SU-DHL-6 (cell line): ENCODE measurements at regions not wholly inside any gene's neighbourhood (a gene's known extent, or its start where the extent isn't known, plus 50 kb on each side); places are given as distances from the start of the nearest gene placed in this dataset.

Experiments used
- H2AFZ ChIP-seq: fragments of 200-600 bp; sonication (generic); 2 replicates; pipeline ENCODE4 v1.6.1; 2014; ENCODE audit warnings: low read depth, mild to moderate bottlenecking, moderate library complexity, mixed read lengths, antibody characterized with exemption, low read length; ENCODE audit not compliant: severe bottlenecking
- H3F3A ChIP-seq: fragments of 200-600 bp; shearing (Covaris generic); 2 replicates; pipeline ENCODE4 v1.6.0; 2016; ENCODE audit warnings: antibody characterized with exemption, mild to moderate bottlenecking; ENCODE audit not compliant: insufficient read depth
- H3K27ac ChIP-seq: fragments of 200-600 bp; sonication (generic); 2 replicates; pipeline ENCODE4 v1.5.1; 2016; ENCODE audit warnings: low read depth, mild to moderate bottlenecking, low read length, moderate library complexity, mixed read lengths
- H3K27me3 ChIP-seq: fragments of 200-600 bp; sonication (generic), shearing (Covaris generic); 2 replicates; pipeline ENCODE4 v1.6.0; 2014; ENCODE audit warnings: mild to moderate bottlenecking, low read length
- H3K36me3 ChIP-seq: fragments of 200-600 bp; sonication (generic); 2 replicates; pipeline ENCODE4 v1.6.1; 2014; ENCODE audit warnings: mild to moderate bottlenecking, low read length, mixed read lengths
- H3K4me2 ChIP-seq: fragments of 300-600, 200-600 bp; shearing (Covaris generic), sonication (generic); 2 replicates; pipeline ENCODE4 v1.6.0; 2014; ENCODE audit warnings: low read length, low read depth, mild to moderate bottlenecking; ENCODE audit not compliant: poor library complexity, severe bottlenecking
- H3K4me3 ChIP-seq: fragments of 200-600 bp; sonication (generic); 2 replicates; pipeline ENCODE4 v1.5.1; 2014; ENCODE audit warnings: antibody characterized with exemption, low read length, mild to moderate bottlenecking, mixed read lengths; ENCODE audit not compliant: insufficient read depth, poor library complexity, severe bottlenecking
- H3K79me2 ChIP-seq: fragments of 200-600 bp; sonication (generic); 2 replicates; pipeline ENCODE4 v1.6.1; 2014; ENCODE audit warnings: mild to moderate bottlenecking, low read length, moderate library complexity; ENCODE audit not compliant: insufficient read depth
- H3K9ac ChIP-seq: fragments of 200-600 bp; sonication (generic); 2 replicates; pipeline ENCODE4 v1.7.0; 2014; ENCODE audit warnings: mild to moderate bottlenecking, low read length
- H3K9me2 ChIP-seq: fragments of 200-600 bp; sonication (generic); replicated peaks from 2 replicates; pipeline ENCODE4 v1.6.1; 2014; ENCODE audit warnings: low read length; ENCODE audit not compliant: insufficient read depth
- H3K9me3 ChIP-seq: fragments of 200-600 bp; sonication (generic); 2 replicates; pipeline ENCODE4 v1.6.1; 2014; ENCODE audit warnings: low read length, mixed read lengths; ENCODE audit not compliant: insufficient read depth
- H4K20me1 ChIP-seq: fragments of 200-600 bp; sonication (generic); 2 replicates; pipeline ENCODE4 v1.6.1; 2014; ENCODE audit warnings: low read depth, mild to moderate bottlenecking, antibody characterized with exemption, low read length, moderate library complexity, mixed read lengths
- EZH2phosphoT487 ChIP-seq: fragments of 200-600 bp; sonication (generic), shearing (Covaris generic); conservative IDR thresholded peaks from 2 replicates; pipeline ENCODE4 v1.6.1; 2018; ENCODE audit warnings: mild to moderate bottlenecking, antibody characterized with exemption, low read length, moderate library complexity, mixed read lengths
- TF ChIP-seq, protein P1 (sequence below): fragments of 200-600 bp; sonication (generic); IDR thresholded peaks from one replicate; pipeline ENCODE4 v1.5.1; 2017; ENCODE audit warnings: antibody characterized with exemption, mild to moderate bottlenecking, low read length, moderate library complexity; ENCODE audit not compliant: insufficient read depth, poor library complexity, severe bottlenecking

DNA sequence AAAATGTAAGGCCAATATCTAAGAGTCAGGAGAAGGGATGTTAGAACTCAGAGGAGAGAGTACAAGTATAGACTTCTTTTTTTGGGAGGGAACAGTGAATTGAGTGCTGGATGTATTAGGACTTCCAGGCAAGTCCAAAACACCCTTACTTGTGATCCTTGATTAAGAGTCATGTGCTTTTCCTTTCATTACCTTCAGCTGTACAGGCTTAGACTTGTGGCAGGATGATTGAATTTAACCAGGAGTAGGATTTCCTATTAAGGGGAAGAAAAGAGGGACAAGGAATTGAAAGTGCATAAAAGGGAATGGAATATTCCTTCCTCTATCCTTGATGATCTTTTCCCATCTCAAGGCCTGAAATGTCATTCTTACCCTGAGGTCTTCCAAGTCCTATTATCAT is 606.7 kb downstream of the STIM2 start:
- Histone ChIP-seq H3K9me3 (no peaks in the 10 kb centered on the region), H3K79me2 (no peaks in the 10 kb centered on the region), H3K9me2 (no peaks in the 10 kb centered on the region), H3K4me2 (no peak overlapping the region), H3K27ac (no peak overlapping the region), H3F3A (no peaks in the 10 kb centered on the region), H3K9ac (no peak overlapping the region), H2AFZ (no peak overlapping the region), H3K27me3 (no peaks in the 10 kb centered on the region), H4K20me1 (no peaks in the 10 kb centered on the region), H3K36me3 (no peaks in the 10 kb centered on the region), H3K4me3 (no peak overlapping the region)
- TF ChIP-seq EZH2phosphoT487: no peak
- TF ChIP-seq, protein P1, sequence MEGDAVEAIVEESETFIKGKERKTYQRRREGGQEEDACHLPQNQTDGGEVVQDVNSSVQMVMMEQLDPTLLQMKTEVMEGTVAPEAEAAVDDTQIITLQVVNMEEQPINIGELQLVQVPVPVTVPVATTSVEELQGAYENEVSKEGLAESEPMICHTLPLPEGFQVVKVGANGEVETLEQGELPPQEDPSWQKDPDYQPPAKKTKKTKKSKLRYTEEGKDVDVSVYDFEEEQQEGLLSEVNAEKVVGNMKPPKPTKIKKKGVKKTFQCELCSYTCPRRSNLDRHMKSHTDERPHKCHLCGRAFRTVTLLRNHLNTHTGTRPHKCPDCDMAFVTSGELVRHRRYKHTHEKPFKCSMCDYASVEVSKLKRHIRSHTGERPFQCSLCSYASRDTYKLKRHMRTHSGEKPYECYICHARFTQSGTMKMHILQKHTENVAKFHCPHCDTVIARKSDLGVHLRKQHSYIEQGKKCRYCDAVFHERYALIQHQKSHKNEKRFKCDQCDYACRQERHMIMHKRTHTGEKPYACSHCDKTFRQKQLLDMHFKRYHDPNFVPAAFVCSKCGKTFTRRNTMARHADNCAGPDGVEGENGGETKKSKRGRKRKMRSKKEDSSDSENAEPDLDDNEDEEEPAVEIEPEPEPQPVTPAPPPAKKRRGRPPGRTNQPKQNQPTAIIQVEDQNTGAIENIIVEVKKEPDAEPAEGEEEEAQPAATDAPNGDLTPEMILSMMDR: no peak

DNA sequence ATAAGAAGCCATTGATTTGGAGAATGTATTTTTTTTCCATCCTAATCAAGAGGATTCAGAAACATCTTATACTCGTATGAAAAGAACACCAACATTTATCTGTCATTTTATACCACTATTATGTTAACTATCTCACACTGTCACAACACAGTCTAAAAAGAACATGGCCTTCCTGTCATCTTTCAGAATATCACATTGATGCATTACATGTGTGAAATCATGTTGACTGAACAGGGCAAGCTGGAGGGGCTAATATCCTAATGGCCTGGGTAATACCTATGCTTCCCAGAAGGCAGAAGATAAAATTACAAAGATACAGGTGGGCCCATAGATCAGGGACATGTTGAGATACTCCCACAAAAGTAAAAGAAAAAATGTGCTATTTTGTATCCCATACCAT is 611.7 kb downstream of the STIM2 start:
- Histone ChIP-seq H3K4me2 (no peak overlapping the region), H3K9me2 (no peaks in the 10 kb centered on the region), H3K36me3 (no peaks in the 10 kb centered on the region), H3K27me3 (no peaks in the 10 kb centered on the region), H3K27ac (no peak overlapping the region), H3K9ac (no peak overlapping the region), H3K79me2 (no peaks in the 10 kb centered on the region), H3K4me3 (no peak overlapping the region), H3F3A (no peaks in the 10 kb centered on the region), H2AFZ (no peak overlapping the region), H3K9me3 (no peaks in the 10 kb centered on the region), H4K20me1 (no peaks in the 10 kb centered on the region)
- no peak for TF ChIP-seq EZH2phosphoT487
- TF ChIP-seq, protein P1: no peak

DNA sequence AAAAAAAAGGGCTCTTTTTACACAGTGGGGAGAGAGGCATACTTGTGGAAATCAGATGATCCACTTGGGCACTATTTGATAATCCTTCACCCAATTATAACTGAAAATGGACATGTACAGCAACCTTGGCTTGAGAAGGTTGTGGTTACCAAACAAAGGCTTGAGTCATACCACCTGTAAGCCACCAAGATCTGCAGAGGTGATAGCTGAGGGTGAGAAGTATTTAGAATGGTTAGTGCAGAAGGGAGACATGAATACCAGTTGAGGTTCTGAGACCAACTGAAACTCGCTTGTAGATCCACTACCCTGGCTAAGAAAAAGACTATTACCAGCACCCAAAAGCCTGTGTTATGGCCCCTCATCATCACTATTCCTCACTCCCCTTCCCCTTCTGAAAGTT is 614.0 kb downstream of the STIM2 start:
- Histone ChIP-seq H3K9me2 (no peaks in the 10 kb centered on the region), H3K36me3 (no peaks in the 10 kb centered on the region), H3K4me2 (no peak overlapping the region), H3K27ac (no peak overlapping the region), H3K9me3 (no peaks in the 10 kb centered on the region), H3K27me3 (no peaks in the 10 kb centered on the region), H2AFZ (no peak overlapping the region), H3F3A (no peaks in the 10 kb centered on the region), H3K79me2 (no peaks in the 10 kb centered on the region), H3K9ac (no peak overlapping the region), H3K4me3 (no peak overlapping the region), H4K20me1 (no peaks in the 10 kb centered on the region)
- no peak for TF ChIP-seq EZH2phosphoT487
- TF ChIP-seq, protein P1: no peak
